IPS-NIHi7 (cell line): ENCODE measurements at regions not wholly inside any gene's neighbourhood (a gene's known extent, or its start where the extent isn't known, plus 50 kb on each side); places are given as distances from the start of the nearest gene placed in this dataset.

Experiments
- DNase-seq: peaks from one replicate; pipeline ENCODE4 v3.0.0; 2012; ENCODE audit warnings: mixed read lengths; ENCODE audit errors: extremely low spot score

DNA sequence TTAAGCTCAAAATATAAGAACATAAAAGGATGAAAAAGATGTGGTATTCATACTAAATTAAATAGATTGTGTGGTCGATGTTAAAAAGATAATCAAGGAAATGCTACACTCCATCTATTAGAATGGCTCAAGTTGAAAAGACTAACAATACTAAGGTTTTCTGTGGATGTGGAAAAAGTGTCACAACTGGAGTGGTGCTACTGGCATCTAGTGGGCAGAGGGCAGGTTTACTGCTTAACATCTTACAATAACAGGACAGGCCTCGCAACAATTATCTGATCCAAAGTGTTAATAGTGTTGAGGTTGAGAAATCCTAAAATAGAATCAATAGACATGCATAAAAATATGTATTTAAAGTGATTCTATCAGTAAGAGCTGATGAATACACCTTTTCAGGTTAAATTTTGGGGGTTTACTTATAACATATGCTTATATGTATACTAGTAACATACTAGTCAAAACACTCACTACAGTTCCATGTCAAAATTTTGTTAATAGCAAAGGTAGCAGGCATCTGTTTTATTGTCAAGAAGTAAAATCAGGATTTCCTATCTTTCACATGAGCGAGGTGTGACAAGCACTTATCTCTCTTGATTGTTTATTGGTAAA, 91.5 kb upstream of the TMEFF2 start:
- DNase-seq, result peak; percentile 8

DNA sequence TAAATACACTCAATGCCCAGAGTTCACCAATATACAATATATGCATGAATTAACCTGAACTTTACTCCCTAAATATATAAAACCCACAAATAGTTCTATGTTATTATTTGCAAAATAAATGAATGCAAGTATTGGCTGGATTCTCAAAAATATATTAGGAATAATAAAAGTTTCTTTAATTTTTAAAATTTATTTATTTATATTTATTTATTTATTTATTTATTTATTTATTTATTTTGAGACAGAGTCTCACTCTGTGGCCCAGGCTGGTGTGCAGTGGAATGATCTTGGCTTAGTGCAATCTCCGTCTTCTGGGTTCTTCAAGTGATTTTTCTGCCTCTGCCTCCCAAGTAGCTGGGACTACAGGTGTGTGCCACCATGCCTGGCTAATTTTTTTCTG, 88.7 kb upstream of the TMEFF2 start:
- no peak for DNase-seq

DNA sequence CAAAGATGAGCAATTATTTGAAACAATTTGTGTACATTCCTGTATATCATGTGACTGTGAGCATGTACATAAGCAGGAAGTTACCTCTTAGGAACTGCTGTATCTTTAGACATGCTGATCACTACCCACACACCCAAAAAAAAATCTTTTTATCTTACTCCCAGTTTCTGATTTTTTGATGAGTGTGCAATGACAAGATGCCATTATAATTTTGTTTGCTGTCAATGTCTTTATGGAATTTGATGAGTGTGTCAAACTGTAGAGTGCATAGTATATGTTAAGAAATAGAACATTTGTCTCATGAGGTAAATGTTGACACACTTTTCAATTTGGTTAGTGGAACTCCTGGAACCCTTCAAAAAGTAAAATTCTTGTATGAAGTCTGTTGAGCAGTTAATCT, 84.0 kb upstream of the TMEFF2 start:
- DNase-seq, result no peak

DNA sequence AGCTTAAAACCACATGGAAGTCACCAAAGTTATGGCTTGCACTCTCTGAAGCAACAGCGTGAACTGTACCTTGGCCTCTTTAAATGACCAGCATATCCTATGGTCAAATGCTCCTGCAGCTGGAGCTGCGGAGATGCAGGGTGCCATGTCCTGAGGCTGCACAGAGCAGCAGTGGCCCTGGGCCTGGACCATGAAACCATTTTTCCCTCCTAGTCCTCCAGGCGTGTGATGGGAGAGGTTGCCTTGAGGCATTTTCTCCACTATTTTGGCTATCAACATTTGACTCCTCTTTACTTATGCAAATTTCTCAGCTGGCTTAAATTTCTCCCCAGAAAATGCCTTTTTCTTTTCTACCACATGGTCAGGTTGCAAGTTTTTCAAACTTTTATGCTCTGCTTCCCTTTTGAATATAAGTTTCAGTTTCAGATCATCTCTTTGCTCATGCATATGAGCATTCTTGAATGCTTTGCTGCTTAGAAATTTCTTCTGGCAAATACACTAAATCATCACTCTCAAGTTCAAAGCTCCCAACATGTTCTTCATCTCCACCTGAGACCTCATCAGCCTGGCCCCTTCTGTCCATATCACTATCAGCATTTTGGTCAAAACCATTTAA, 82.9 kb upstream of the TMEFF2 start:
- DNase-seq, result no peak

DNA sequence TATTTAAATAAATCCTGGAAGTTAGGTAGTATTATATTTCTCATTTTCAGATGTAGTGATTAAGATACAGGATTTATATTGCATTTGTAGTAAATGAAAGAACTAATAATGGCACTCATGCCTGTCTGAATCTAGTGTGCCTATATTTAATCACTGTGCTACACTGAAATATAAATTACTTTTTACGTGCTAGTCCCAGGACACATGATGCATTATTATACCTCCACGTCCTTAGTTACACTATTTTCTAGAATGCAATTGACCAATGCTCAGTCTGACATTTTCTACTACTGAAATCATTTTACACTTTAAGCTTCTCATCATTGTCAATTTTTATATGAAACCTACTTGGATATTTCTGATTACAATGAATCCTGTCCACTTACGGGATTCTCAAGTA, 80.9 kb upstream of the TMEFF2 start:
- DNase-seq, result no peak

DNA sequence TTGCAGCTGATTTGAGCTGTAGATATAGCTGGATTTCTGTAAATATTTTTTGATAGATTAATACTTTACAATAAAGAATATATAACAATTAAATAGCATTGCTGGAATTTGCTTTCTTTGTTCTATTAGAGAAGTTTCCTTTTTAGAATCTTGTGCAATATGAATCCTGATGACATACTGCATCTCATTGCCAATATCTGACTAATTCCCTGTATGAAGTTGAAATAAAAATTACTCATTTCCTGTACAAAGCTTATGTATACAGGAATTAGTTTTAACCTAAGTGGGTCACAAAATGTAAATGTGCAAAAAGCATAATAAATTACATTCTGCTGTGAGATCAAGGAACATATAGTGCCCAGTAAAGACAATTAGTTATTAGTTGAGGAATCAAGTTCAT, 72.8 kb upstream of the TMEFF2 start:
- no peak for DNase-seq

DNA sequence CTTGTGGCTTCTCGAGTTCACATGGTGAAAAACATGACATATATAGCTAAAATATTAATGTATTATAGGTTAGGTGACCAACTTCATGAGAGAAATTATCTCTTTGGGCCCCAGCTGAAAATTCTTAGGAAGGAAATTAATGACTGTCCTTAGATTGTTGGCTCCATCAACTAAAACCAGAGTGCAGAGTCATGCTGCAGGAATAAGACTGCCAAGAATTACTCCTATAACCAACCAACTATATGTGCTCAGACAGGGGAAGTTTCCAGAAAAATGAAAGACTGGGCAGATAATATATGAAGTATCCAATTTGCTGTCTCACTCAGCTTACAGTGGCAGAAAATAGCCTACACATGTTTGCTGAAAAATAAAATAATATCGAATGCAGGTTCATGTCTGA, 71.0 kb upstream of the TMEFF2 start:
- no peak for DNase-seq

DNA sequence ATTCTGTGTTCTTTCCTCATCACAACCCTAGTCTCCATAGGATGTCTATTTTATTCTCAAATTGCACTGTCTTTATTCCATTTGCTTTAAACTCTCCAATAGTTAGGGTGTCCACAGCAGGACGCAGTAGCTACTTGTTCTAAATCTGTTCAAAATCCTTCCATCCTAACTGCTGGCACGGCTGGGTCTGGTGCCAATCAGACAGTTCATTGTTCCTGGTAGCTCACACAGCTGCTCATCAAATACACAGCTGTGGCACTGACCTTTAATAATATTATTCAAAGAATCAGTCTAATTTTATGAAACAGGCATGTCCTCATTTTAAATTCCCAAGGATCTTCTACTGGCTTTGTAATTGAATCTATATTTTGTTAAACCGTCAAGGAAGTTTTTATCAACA, 59.7 kb upstream of the TMEFF2 start:
- no peak for DNase-seq

DNA sequence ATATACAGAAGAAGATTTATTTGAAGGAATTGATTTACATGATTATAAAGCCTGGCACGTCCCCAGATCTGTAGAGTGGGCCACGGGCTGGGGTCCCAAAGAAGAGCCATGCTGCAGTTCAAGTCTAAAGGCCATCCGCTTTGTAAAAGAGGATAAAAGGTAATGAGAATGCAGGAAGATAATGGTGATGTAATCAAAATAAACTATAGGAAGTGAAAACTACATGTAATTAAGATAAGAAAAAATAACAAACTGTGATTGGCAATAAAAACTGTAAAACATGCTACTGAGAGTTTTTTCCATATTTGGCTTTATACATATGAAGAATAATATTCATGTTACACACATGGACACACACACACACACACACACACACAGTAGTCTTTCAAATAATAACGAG, 59.0 kb upstream of the TMEFF2 start:
- DNase-seq, result no peak

DNA sequence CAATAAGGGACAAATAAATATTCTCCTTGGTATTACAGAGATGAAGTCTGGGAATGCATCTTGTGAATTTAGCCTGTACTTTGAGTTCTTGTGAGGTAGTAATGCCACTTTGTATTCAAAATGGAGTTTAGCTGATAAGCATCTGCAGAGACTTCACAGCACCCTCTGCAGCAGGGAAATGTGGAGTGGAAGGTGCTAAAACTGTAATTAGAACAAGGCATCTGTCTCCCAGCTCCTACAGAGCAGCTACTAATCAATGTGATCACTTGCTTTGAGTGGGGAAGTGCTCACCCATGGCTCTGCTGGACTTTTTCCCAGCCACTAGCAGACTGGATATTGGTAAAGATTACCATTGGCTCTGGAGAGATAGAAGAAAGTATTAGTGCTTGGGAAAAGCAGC, 56.2 kb upstream of the TMEFF2 start:
- DNase-seq, result no peak

DNA sequence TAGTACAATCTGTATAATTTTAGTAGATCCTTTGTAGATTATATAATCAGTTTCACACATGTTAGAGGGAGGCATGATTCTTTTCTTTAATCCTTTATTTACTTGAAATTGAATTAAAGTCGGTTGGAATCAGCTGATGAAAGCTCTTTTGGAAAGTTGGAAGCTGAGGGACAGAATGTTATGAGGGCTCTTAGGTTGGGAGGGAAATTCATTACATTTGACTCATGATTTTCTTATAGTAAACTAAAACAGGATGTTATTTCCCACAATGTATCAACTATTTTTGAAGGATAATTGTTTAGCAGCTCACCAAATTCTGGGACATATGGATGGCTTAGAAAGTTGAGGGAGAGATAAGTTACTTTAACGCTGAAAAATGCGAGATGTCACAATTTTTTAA, 52.7 kb upstream of the TMEFF2 start:
- DNase-seq, result no peak

DNA sequence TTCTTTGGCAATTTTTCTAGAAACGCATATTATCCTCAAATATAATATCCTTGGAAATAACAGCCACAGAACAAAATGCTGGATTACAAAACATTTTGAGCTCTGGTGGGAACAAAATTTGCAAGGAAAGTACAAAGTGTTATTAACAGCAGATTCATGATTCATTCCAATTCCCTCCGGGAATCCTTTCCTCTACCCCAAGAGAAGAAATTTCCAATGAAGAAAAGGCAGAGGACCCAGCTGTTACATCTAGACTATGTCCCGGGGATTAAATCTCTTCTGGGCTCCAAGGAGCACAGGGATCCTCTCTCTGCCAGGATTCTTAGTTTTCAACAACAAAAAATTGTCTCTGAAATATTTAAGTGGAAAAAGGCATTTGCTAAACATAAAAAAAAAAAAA, 51.6 kb upstream of the TMEFF2 start:
- DNase-seq, result no peak

DNA sequence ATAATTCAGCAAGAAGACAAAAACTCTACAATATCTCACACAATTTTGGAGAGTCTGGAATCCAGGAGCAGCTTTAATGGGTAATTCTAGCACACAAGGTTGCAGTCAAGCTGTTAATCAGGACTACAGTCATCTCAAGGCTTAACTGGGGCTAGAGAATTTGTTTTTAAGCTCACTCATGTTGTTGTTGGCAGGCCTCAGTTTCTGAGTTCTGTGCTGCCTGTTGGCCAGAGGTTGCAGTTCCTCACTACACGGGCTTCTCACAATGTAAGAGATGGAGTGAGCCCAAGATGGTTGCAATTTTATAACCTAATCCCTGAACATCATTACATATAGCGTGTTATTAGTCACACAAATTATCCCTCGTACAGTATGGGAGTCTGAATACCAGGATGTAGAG, 50.6 kb upstream of the TMEFF2 start:
- no peak for DNase-seq
